CD4-positive, alpha-beta T cell (primary cell): ENCODE measurements at regions not wholly inside any gene's neighbourhood (a gene's known extent, or its start where the extent isn't known, plus 50 kb on each side); places are given as distances from the start of the nearest gene placed in this dataset.

Experiments
- ATAC-seq: fragments of 200-7000 bp; cut with Tn5 transposase; one replicate; pipeline ENCODE4 v1.10.0; 2022; ENCODE audit warnings: mild to moderate bottlenecking; ENCODE audit not compliant: poor library complexity
- CTCF ChIA-PET: fragments of 350-600 bp; sonication (Branson Sonifier 250); formaldehyde crosslinking; loops from one replicate; lab custom pipeline; 2021; ENCODE audit warnings: antibody characterized with exemption, inconsistent platforms; lab: Charles Lee
- POLR2A ChIA-PET: fragments of 350-600 bp; sonication (Branson Sonifier 250); formaldehyde crosslinking; loops from one replicate; lab custom pipeline; 2021; ENCODE audit warnings: antibody characterized with exemption, inconsistent platforms; lab: Charles Lee
- DNase-seq, 14 experiments: peaks; one replicate each; pipeline ENCODE4 v3.0.0-alpha.2; 2013 to 2020; ENCODE audit warnings: mixed read lengths in 2 of 14
- H3K27ac ChIP-seq, 2 donors: one replicate each; pipeline versions ENCODE4 v1.5.1 to v1.7.0; 2013; ENCODE audit warnings: low read length in 2 of 2, low read depth in 1 of 2, mild to moderate bottlenecking in 1 of 2
- H3K27me3 ChIP-seq, 2 experiments: 1 replicate in 1 of 2; 2 replicates in 1 of 2; pipeline versions ENCODE4 v1.6.1 to v1.7.0; 2013; ENCODE audit warnings: low read length in 2 of 2, control low read depth in 1 of 2, mild to moderate bottlenecking in 1 of 2, moderate library complexity in 1 of 2; ENCODE audit not compliant: insufficient read depth in 2 of 2, control insufficient read depth in 1 of 2
- H3K36me3 ChIP-seq: one replicate; pipeline ENCODE4 v1.6.1; 2013; ENCODE audit warnings: low read length, control low read depth; ENCODE audit not compliant: insufficient read depth
- H3K4me1 ChIP-seq: one replicate; pipeline ENCODE4 v1.6.1; 2013; ENCODE audit warnings: low read length, control low read depth; ENCODE audit not compliant: insufficient read depth
- H3K4me3 ChIP-seq: one replicate; pipeline ENCODE4 v1.5.1; 2013; ENCODE audit warnings: mild to moderate bottlenecking, low read length, moderate library complexity
- H3K9me3 ChIP-seq, 2 experiments: 1 replicate in 1 of 2; 2 replicates in 1 of 2; pipeline versions ENCODE4 v1.6.1 to v1.7.0; 2013; ENCODE audit warnings: low read length in 2 of 2, mild to moderate bottlenecking in 2 of 2, control low read depth in 1 of 2, moderate library complexity in 1 of 2; ENCODE audit not compliant: control insufficient read depth in 1 of 2, insufficient read depth in 1 of 2
- H3K27ac Mint-ChIP-seq: one replicate; pipeline ENCODE4 v1.8.0; 2020; ENCODE audit warnings: mixed read lengths
- H3K27me3 Mint-ChIP-seq: one replicate; pipeline ENCODE4 v1.8.0; 2021; ENCODE audit warnings: mixed read lengths
- H3K36me3 Mint-ChIP-seq: one replicate; pipeline ENCODE4 v1.8.0; 2021; ENCODE audit warnings: low read depth, mixed read lengths
- H3K4me1 Mint-ChIP-seq: one replicate; pipeline ENCODE4 v1.8.0; 2021; ENCODE audit warnings: low read depth, mixed read lengths
- H3K4me3 Mint-ChIP-seq: one replicate; pipeline ENCODE4 v1.8.0; 2020; ENCODE audit warnings: mild to moderate bottlenecking, mixed read lengths
- H3K9me3 Mint-ChIP-seq: one replicate; pipeline ENCODE4 v1.8.0; 2020; ENCODE audit warnings: mixed read lengths
- CTCF ChIP-seq: fragments of 200-600 bp; IDR thresholded peaks from one replicate; pipeline ENCODE4 v1.8.0; 2022; ENCODE audit warnings: antibody characterized with exemption, mild to moderate bottlenecking
- intact Hi-C, 2 experiments: fragments of 100-400 bp; cut with DNase I in 1 of 2; cut with micrococcal nuclease in 1 of 2; formaldehyde crosslinking; loops; one replicate each; pipeline versions ENCODE4 v1.15.1 to v1.9.0; 2023 to 2025; cut with DNase I, micrococcal nuclease

GRCh38 chr3:107986505-107986904, 104.3 kb downstream of the CD47 start:
- H3K9me3 Mint-ChIP-seq, result no peaks in the 10 kb centered on the region
- Histone ChIP-seq H3K4me3 (no peak overlapping the region), H3K27ac (no peak overlapping the region), H3K36me3 (no peaks in the 10 kb centered on the region), H3K27me3 (no peaks in the 10 kb centered on the region), H3K9me3 (no peaks in the 10 kb centered on the region), H3K4me1 (peaks cover 27% of the 10 kb centered on the region)
- CTCF ChIA-PET, result no interaction called here
- no peak overlapping the region for H3K27ac Mint-ChIP-seq
- H3K4me3 Mint-ChIP-seq, result no peak overlapping the region
- TF ChIP-seq CTCF, result no peak
- intact Hi-C loops, result no loop called here
- no peak for DNase-seq
- ATAC-seq, result no peak
- no peaks in the 10 kb centered on the region for H3K36me3 Mint-ChIP-seq
- no peaks in the 10 kb centered on the region for H3K27me3 Mint-ChIP-seq
- POLR2A ChIA-PET, result interaction anchor here (1.2 kb wide), 1 partner anchor 8 kb away, joined by 3 read pairs; no protein-coding TSS in a partner anchor
- peaks cover 38% of the 10 kb centered on the region for H3K4me1 Mint-ChIP-seq

- Histone ChIP-seq H3K36me3 (no peaks in the 10 kb centered on the region), H3K27ac (no peak overlapping the region), H3K27me3 (no peaks in the 10 kb centered on the region), H3K9me3 (no peaks in the 10 kb centered on the region), H3K4me3 (no peak overlapping the region), H3K4me1 (peaks cover 28% of the 10 kb centered on the region)
- CTCF ChIA-PET, result no interaction called here
- no peak for TF ChIP-seq CTCF
- DNase-seq (peak in 8 of 14 experiments; percentile 7 to 65 (median 34)), ATAC-seq (peak; percentile 44)
- intact Hi-C loops, result no loop called here
- POLR2A ChIA-PET, result interaction anchor here (1.1 to 1.3 kb wide), 4 partner anchors 7 to 140 kb away, joined by 3 to 4 read pairs (median 3); no protein-coding TSS in a partner anchor
- Mint-ChIP-seq H3K27ac (peak overlapping the region; percentile 41), H3K27me3 (no peaks in the 10 kb centered on the region), H3K4me1 (peaks cover 48% of the 10 kb centered on the region), H3K36me3 (no peaks in the 10 kb centered on the region), H3K9me3 (no peaks in the 10 kb centered on the region), H3K4me3 (peak overlapping the region; percentile 51)
These were observed 105.3 kb downstream of the CD47 start for GRCh38 chr3:107985496-107985895.

GRCh38 chr3:107983247-107983646, 107.6 kb downstream of the CD47 start:
- Histone ChIP-seq H3K4me1 (peaks cover 36% of the 10 kb centered on the region), H3K4me3 (no peak overlapping the region), H3K9me3 (no peaks in the 10 kb centered on the region), H3K36me3 (no peaks in the 10 kb centered on the region), H3K27me3 (no peaks in the 10 kb centered on the region), H3K27ac (no peak overlapping the region)
- H3K4me3 Mint-ChIP-seq, result no peak overlapping the region
- H3K4me1 Mint-ChIP-seq, result peaks cover 59% of the 10 kb centered on the region
- H3K27ac Mint-ChIP-seq, result no peak overlapping the region
- TF ChIP-seq CTCF, result no peak
- intact Hi-C loops, result no loop called here
- ATAC-seq (no peak), DNase-seq (no peak)
- POLR2A ChIA-PET, result no interaction called here
- CTCF ChIA-PET, result no interaction called here
- H3K9me3 Mint-ChIP-seq, result no peaks in the 10 kb centered on the region
- H3K36me3 Mint-ChIP-seq, result no peaks in the 10 kb centered on the region
- H3K27me3 Mint-ChIP-seq, result no peaks in the 10 kb centered on the region
